GM23248 (cell line): ENCODE measurements at regions not wholly inside any gene's neighbourhood (a gene's known extent, or its start where the extent isn't known, plus 50 kb on each side); places are given as distances from the start of the nearest gene placed in this dataset.

Experiments used
- DNase-seq: peaks from one replicate; pipeline ENCODE4 v3.0.0-alpha.2; 2015
- H2AFZ ChIP-seq: fragments of 200-600 bp; sonication (generic); 2 replicates; pipeline ENCODE4 v1.6.1; 2016; ENCODE audit warnings: antibody characterized with exemption
- H3F3A ChIP-seq: fragments of 200-600 bp; sonication (generic); 2 replicates; pipeline ENCODE4 v1.6.1; 2016; ENCODE audit warnings: mild to moderate bottlenecking, antibody characterized with exemption, mixed run types; ENCODE audit not compliant: insufficient read depth
- H3K27ac ChIP-seq: fragments of 200-600 bp; sonication (generic); 2 replicates; pipeline ENCODE4 v1.5.1; 2016; ENCODE audit warnings: mild to moderate bottlenecking
- H3K27me3 ChIP-seq: fragments of 200-600 bp; sonication (generic); replicated peaks from 2 replicates; pipeline ENCODE4 v1.6.1; 2016; ENCODE audit warnings: mild to moderate bottlenecking; ENCODE audit not compliant: insufficient read depth
- H3K36me3 ChIP-seq: fragments of 200-600 bp; sonication (generic); 2 replicates; pipeline ENCODE4 v1.6.1; 2016; ENCODE audit warnings: low read depth, mild to moderate bottlenecking
- H3K4me1 ChIP-seq: fragments of 200-600 bp; sonication (generic); 2 replicates; pipeline ENCODE4 v1.6.1; 2016; ENCODE audit warnings: mild to moderate bottlenecking; ENCODE audit not compliant: insufficient read depth
- H3K4me2 ChIP-seq: fragments of 200-600 bp; sonication (generic); one replicate; pipeline ENCODE4 v1.6.1; 2016; ENCODE audit warnings: mild to moderate bottlenecking; ENCODE audit not compliant: unreplicated experiment
- H3K4me3 ChIP-seq: fragments of 200-600 bp; sonication (generic); 2 replicates; pipeline ENCODE4 v1.5.1; 2016; ENCODE audit warnings: mild to moderate bottlenecking
- H3K79me2 ChIP-seq: fragments of 200-600 bp; sonication (generic); 2 replicates; pipeline ENCODE4 v1.6.1; 2016; ENCODE audit warnings: mild to moderate bottlenecking; ENCODE audit not compliant: insufficient read depth
- H3K9ac ChIP-seq: fragments of 200-600 bp; sonication (generic); 2 replicates; pipeline ENCODE4 v1.6.1; 2016; ENCODE audit warnings: mild to moderate bottlenecking
- H3K9me2 ChIP-seq: fragments of 200-600 bp; sonication (generic); 2 replicates; pipeline ENCODE4 v1.6.1; 2016; ENCODE audit warnings: mixed run types, mild to moderate bottlenecking, moderate library complexity; ENCODE audit not compliant: insufficient read depth
- H3K9me3 ChIP-seq: fragments of 200-600 bp; sonication (generic); one replicate; pipeline ENCODE4 v1.6.1; 2017; ENCODE audit warnings: low read depth
- H4K20me1 ChIP-seq: fragments of 200-600 bp; sonication (generic); 2 replicates; pipeline ENCODE4 v1.6.0; 2016; ENCODE audit not compliant: insufficient read depth
- EZH2 ChIP-seq: fragments of 200-600 bp; sonication (generic); IDR thresholded peaks from 2 replicates; pipeline ENCODE4 v1.6.1; 2018; ENCODE audit warnings: antibody characterized with exemption, mild to moderate bottlenecking; ENCODE audit not compliant: insufficient read depth, poor library complexity, severe bottlenecking
- EZH2phosphoT487 ChIP-seq: fragments of 200-600 bp; sonication (generic); IDR thresholded peaks from 2 replicates; pipeline ENCODE4 v1.6.1; 2018; ENCODE audit warnings: antibody characterized with exemption, moderate library complexity, mild to moderate bottlenecking, low read depth; ENCODE audit not compliant: insufficient read depth
- WGBS, 2 experiments: methylation state at CpG; one replicate each; pipeline ENCODE4 v1.1.6; 2015 to 2017; ENCODE audit warnings: low lambda C conversion rate in 2 of 2, low coverage in 1 of 2; ENCODE audit errors: missing lambda C conversion rate in 2 of 2; 5-methylcytosine and 5-hydroxymethylcytosine counted together
- in situ Hi-C: fragments of 300-500 bp; cut with MboI; formaldehyde crosslinking; loops from 2 replicates; pipeline ENCODE4 v1.15.0; 2020

GRCh38 chr6:91288741-91289140 lies 701.9 kb upstream of the MAP3K7 start:
- Histone ChIP-seq H3K27ac (no peak overlapping the region), H3K9me2 (no peaks in the 10 kb centered on the region), H3K4me2 (no peak overlapping the region), H3K4me3 (no peak overlapping the region), H3K36me3 (no peaks in the 10 kb centered on the region), H3K4me1 (no peaks in the 10 kb centered on the region), H3K9me3 (no peaks in the 10 kb centered on the region), H3F3A (no peaks in the 10 kb centered on the region), H3K79me2 (no peaks in the 10 kb centered on the region), H2AFZ (no peak overlapping the region), H3K27me3 (no peaks in the 10 kb centered on the region), H4K20me1 (no peaks in the 10 kb centered on the region), H3K9ac (no peak overlapping the region)
- TF ChIP-seq EZH2phosphoT487 (no peak), EZH2 (no peak)
- no peak for DNase-seq
- in situ Hi-C loops = no loop called here
- 13 to 23% methylated on average over 2 of the region's 2 CpGs for WGBS, 2 experiments

- H3K27me3 ChIP-seq = no peaks in the 10 kb centered on the region
- no peak overlapping the region for H3K4me2 ChIP-seq
- H3K36me3 ChIP-seq = no peaks in the 10 kb centered on the region
- H2AFZ ChIP-seq = no peak overlapping the region
- no peak for DNase-seq
- H3F3A ChIP-seq = no peaks in the 10 kb centered on the region
- in situ Hi-C loops = no loop called here
- no peaks in the 10 kb centered on the region for H3K9me2 ChIP-seq
- H3K9me3 ChIP-seq = no peaks in the 10 kb centered on the region
- H3K4me1 ChIP-seq = no peaks in the 10 kb centered on the region
- H3K79me2 ChIP-seq = no peaks in the 10 kb centered on the region
- H3K4me3 ChIP-seq = no peak overlapping the region
- TF ChIP-seq EZH2phosphoT487 = no peak
- TF ChIP-seq EZH2 = no peak
- no peaks in the 10 kb centered on the region; the same call in 1 of the 2 replicates for H4K20me1 ChIP-seq
- no peak overlapping the region for H3K9ac ChIP-seq
- no peak overlapping the region for H3K27ac ChIP-seq
Observed at GRCh38 chr6:91281901-91282300, 695.0 kb upstream of the MAP3K7 start.

GRCh38 chr6:91280494-91280830 lies 693.6 kb upstream of the MAP3K7 start:
- Histone ChIP-seq H4K20me1 (no peaks in the 10 kb centered on the region; the same call in 1 of the 2 replicates), H3K9me2 (no peaks in the 10 kb centered on the region), H3K9ac (no peak overlapping the region), H3K4me1 (no peaks in the 10 kb centered on the region), H3K79me2 (no peaks in the 10 kb centered on the region), H3K27ac (no peak overlapping the region), H3F3A (no peaks in the 10 kb centered on the region), H3K9me3 (no peaks in the 10 kb centered on the region), H3K27me3 (no peaks in the 10 kb centered on the region), H3K4me3 (no peak overlapping the region), H3K4me2 (no peak overlapping the region), H2AFZ (no peak overlapping the region), H3K36me3 (no peaks in the 10 kb centered on the region)
- TF ChIP-seq EZH2 (no peak), EZH2phosphoT487 (no peak)
- no peak for DNase-seq
- in situ Hi-C loops = no loop called here
- WGBS, 2 experiments = 28 to 39% methylated on average over 3 of the region's 3 CpGs

- Histone ChIP-seq H3K4me3 (no peak overlapping the region), H3K9me2 (no peaks in the 10 kb centered on the region), H3K9ac (no peak overlapping the region), H3F3A (no peaks in the 10 kb centered on the region), H3K79me2 (no peaks in the 10 kb centered on the region), H3K27me3 (no peaks in the 10 kb centered on the region), H3K9me3 (no peaks in the 10 kb centered on the region), H3K4me1 (no peaks in the 10 kb centered on the region), H3K27ac (no peak overlapping the region), H2AFZ (no peak overlapping the region), H4K20me1 (no peaks in the 10 kb centered on the region; the same call in 1 of the 2 replicates), H3K36me3 (no peaks in the 10 kb centered on the region), H3K4me2 (no peak overlapping the region)
- DNase-seq = no peak
- no peak for TF ChIP-seq EZH2
- TF ChIP-seq EZH2phosphoT487 = no peak
- in situ Hi-C loops = no loop called here
- WGBS, 2 experiments = 29 to 35% methylated on average over 7 of the region's 7 CpGs
Observed at GRCh38 chr6:91279740-91280493, 693.0 kb upstream of the MAP3K7 start.

GRCh38 chr6:91278416-91278815 lies 691.5 kb upstream of the MAP3K7 start:
- Histone ChIP-seq H3K4me1 (no peaks in the 10 kb centered on the region), H3K79me2 (no peaks in the 10 kb centered on the region), H4K20me1 (no peaks in the 10 kb centered on the region; the same call in 1 of the 2 replicates), H3K9ac (no peak overlapping the region), H3K9me2 (no peaks in the 10 kb centered on the region), H3K27me3 (no peaks in the 10 kb centered on the region), H3K4me3 (no peak overlapping the region), H3F3A (no peaks in the 10 kb centered on the region), H3K4me2 (no peak overlapping the region), H3K36me3 (no peaks in the 10 kb centered on the region), H2AFZ (no peak overlapping the region), H3K9me3 (no peaks in the 10 kb centered on the region), H3K27ac (no peak overlapping the region)
- in situ Hi-C loops = no loop called here
- WGBS, 2 experiments = 76 to 82% methylated on average over 2 of the region's 2 CpGs
- no peak for TF ChIP-seq EZH2
- no peak for DNase-seq
